ENCODE measurements at regions not wholly inside any gene's neighbourhood (a gene's known extent, or its start where the extent isn't known, plus 50 kb on each side); places are given as distances from the start of the nearest gene placed in this dataset.

DNA sequence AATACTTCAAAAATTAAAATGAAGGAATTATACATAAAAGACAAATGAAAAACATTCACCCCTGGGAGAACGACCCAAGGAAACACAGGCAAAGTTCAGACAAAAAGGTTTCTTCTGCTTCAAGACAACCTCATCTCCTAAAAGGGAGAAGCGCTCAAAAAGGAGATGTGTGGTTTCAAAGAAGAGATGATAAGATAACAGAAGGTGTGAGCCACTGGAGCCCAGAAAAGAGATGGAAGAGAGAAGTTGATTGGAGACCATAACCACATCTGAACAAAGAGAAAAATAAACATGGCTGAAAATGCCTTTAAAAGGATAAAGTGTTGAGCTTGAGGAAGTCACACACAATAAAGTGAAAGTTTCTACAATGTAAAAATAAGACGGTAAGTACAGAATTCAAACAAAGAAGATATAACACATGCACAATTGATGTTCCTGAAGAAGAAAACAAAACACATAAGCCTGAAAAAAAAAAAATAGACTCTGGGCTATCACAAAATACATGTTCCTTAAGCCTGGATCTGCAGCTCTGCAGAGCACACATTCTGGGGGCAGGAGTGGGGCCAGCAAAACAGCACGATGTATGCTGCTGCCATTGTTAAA is 51.6 kb upstream of the C14orf180 start:
- no peaks in the 10 kb centered on the region for H3K4me1 ChIP-seq
- no peak for TF ChIP-seq CTCF (IDR thresholded peaks at IDR 0.05)

DNA sequence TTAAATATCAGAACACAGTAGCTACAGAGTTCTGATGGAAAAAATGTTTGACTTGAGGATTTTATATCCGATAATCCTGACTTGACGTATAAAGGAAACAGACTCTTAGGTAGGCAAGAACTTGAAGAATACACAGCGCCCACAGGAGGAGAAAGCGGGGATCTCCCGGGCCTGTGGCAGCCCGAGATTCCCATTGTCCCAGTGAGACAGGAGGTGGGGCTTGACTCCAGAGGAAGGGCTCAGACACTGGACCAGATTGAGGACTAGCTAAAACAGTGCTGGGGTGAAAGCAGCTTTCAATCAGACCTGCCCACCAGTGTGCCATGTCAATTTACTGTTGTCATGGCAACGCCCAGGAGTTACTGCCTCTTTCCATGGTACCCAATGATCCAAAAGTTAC is 51.1 kb upstream of the C14orf180 start:
- no peaks in the 10 kb centered on the region for H3K27me3 ChIP-seq
- no peak for TF ChIP-seq CTCF (IDR thresholded peaks at IDR 0.05)
- no peak overlapping the region for H3K27ac ChIP-seq
- H3K4me3 ChIP-seq = no peak overlapping the region
- intact Hi-C loops (cut with DNase I; ENCODE audit: low total_unique reads) = no loop called here
- DNase-seq = no peak
- peaks cover 0 to 18% (median 0%) of the 10 kb centered on the region in 3 donors for H3K9me3 ChIP-seq
- no peaks in the 10 kb centered on the region for H3K36me3 ChIP-seq
- H3K4me1 ChIP-seq = no peaks in the 10 kb centered on the region

More for the DNA sequence above, 51.6 kb upstream of the C14orf180 start:
- H3K27me3 ChIP-seq = no peaks in the 10 kb centered on the region
- H3K9me3 ChIP-seq = peaks cover 0 to 18% (median 0%) of the 10 kb centered on the region in 3 donors
- no peak for DNase-seq
- intact Hi-C loops (cut with DNase I; ENCODE audit: low total_unique reads) = no loop called here
- no peak overlapping the region for H3K4me3 ChIP-seq
- no peaks in the 10 kb centered on the region for H3K36me3 ChIP-seq
- H3K27ac ChIP-seq = no peak overlapping the region

Measured in tibial artery (tissue), 4 donors.